ENCODE measurements at regions not wholly inside any gene's neighbourhood (a gene's known extent, or its start where the extent isn't known, plus 50 kb on each side); places are given as distances from the start of the nearest gene placed in this dataset.

- DNase-seq (ENCODE audit: low spot score) = no peak
- H3K4me3 ChIP-seq (ENCODE audit: low read depth, low read length, poor library complexity, severe bottlenecking) = no peak overlapping the region
- intact Hi-C loops (cut with micrococcal nuclease; ENCODE audit: unreplicated experiment) = no loop called here
- TF ChIP-seq EZH2 (IDR thresholded peaks at IDR 0.05; ENCODE audit: borderline replicate concordance, low read depth, low read length, poor library complexity, severe bottlenecking) = no peak
- TF ChIP-seq, protein P1, sequence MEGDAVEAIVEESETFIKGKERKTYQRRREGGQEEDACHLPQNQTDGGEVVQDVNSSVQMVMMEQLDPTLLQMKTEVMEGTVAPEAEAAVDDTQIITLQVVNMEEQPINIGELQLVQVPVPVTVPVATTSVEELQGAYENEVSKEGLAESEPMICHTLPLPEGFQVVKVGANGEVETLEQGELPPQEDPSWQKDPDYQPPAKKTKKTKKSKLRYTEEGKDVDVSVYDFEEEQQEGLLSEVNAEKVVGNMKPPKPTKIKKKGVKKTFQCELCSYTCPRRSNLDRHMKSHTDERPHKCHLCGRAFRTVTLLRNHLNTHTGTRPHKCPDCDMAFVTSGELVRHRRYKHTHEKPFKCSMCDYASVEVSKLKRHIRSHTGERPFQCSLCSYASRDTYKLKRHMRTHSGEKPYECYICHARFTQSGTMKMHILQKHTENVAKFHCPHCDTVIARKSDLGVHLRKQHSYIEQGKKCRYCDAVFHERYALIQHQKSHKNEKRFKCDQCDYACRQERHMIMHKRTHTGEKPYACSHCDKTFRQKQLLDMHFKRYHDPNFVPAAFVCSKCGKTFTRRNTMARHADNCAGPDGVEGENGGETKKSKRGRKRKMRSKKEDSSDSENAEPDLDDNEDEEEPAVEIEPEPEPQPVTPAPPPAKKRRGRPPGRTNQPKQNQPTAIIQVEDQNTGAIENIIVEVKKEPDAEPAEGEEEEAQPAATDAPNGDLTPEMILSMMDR (conservative IDR thresholded peaks at IDR 0.05; ENCODE audit: low read depth, low read length) = no peak
- no peaks in the 10 kb centered on the region for H3K36me3 ChIP-seq (ENCODE audit: insufficient read depth, low read length, poor library complexity, severe bottlenecking)
- BruUV-seq (replicated peaks) = no TSS peak
- no peaks in the 10 kb centered on the region for H3K27me3 ChIP-seq (replicated peaks; ENCODE audit: insufficient read depth, low read depth, low read length, poor library complexity)
- no peaks in the 10 kb centered on the region for H3K4me1 ChIP-seq (ENCODE audit: insufficient read depth, low read length, poor library complexity, severe bottlenecking)
- no peaks in the 10 kb centered on the region for H3K9me3 ChIP-seq (ENCODE audit: low read depth, low read length, poor library complexity, severe bottlenecking)
- ChIA-PET POLR2A (ENCODE audit: low non-redundant PET) (no interaction called here), CTCF (no interaction called here)
- no peak overlapping the region for H3K27ac ChIP-seq (ENCODE audit: low read depth, low read length, poor library complexity, severe bottlenecking)
Measured at GRCh38 chr12:67437011-67437410, 167.9 kb downstream of the CAND1 start.

- no peaks in the 10 kb centered on the region for H3K4me1 ChIP-seq (ENCODE audit: insufficient read depth, low read length, poor library complexity, severe bottlenecking)
- BruUV-seq (replicated peaks) = no TSS peak
Measured at GRCh38 chr12:67439611-67440010, 170.5 kb downstream of the CAND1 start.

GRCh38 chr12:67441736-67442346, 172.7 kb downstream of the CAND1 start:
- Histone ChIP-seq H3K4me3 (ENCODE audit: low read depth, low read length, poor library complexity, severe bottlenecking) (no peak overlapping the region), H3K36me3 (ENCODE audit: insufficient read depth, low read length, poor library complexity, severe bottlenecking) (no peaks in the 10 kb centered on the region), H3K4me1 (ENCODE audit: insufficient read depth, low read length, poor library complexity, severe bottlenecking) (no peaks in the 10 kb centered on the region), H3K9me3 (ENCODE audit: low read depth, low read length, poor library complexity, severe bottlenecking) (no peaks in the 10 kb centered on the region), H3K27me3 (replicated peaks; ENCODE audit: insufficient read depth, low read depth, low read length, poor library complexity) (no peaks in the 10 kb centered on the region), H3K27ac (ENCODE audit: low read depth, low read length, poor library complexity, severe bottlenecking) (no peak overlapping the region)
- TF ChIP-seq EZH2 (IDR thresholded peaks at IDR 0.05; ENCODE audit: borderline replicate concordance, low read depth, low read length, poor library complexity, severe bottlenecking) = no peak
- TF ChIP-seq, protein P1 (conservative IDR thresholded peaks at IDR 0.05; ENCODE audit: low read depth, low read length) = peak; percentile 91
- no TSS peak for BruUV-seq (replicated peaks)
- ChIA-PET CTCF (interaction anchor here (0.8 to 2.0 kb wide), 3 partner anchors 82 to 501 kb away, joined by 3 to 24 read pairs (median 3); no protein-coding TSS in a partner anchor), POLR2A (ENCODE audit: low non-redundant PET) (no interaction called here)
- peak; percentile 82 for DNase-seq (ENCODE audit: low spot score)
- intact Hi-C loops (cut with micrococcal nuclease; ENCODE audit: unreplicated experiment) = loop anchor here (1.0 to 10.0 kb wide), 3 partner anchors 87 to 500 kb away; partner anchors contain the start of gene DYRK2

More at GRCh38 chr12:67439611-67440010, 170.5 kb downstream of the CAND1 start:
- Histone ChIP-seq H3K4me3 (ENCODE audit: low read depth, low read length, poor library complexity, severe bottlenecking) (no peak overlapping the region), H3K27me3 (replicated peaks; ENCODE audit: insufficient read depth, low read depth, low read length, poor library complexity) (no peaks in the 10 kb centered on the region), H3K27ac (ENCODE audit: low read depth, low read length, poor library complexity, severe bottlenecking) (no peak overlapping the region), H3K36me3 (ENCODE audit: insufficient read depth, low read length, poor library complexity, severe bottlenecking) (no peaks in the 10 kb centered on the region), H3K9me3 (ENCODE audit: low read depth, low read length, poor library complexity, severe bottlenecking) (no peaks in the 10 kb centered on the region)
- POLR2A ChIA-PET (ENCODE audit: low non-redundant PET) = no interaction called here
- intact Hi-C loops (cut with micrococcal nuclease; ENCODE audit: unreplicated experiment) = loop anchor here (5.0 to 10.0 kb wide), 2 partner anchors 205 to 503 kb away; partner anchors contain the start of gene DYRK2
- DNase-seq (ENCODE audit: low spot score) = no peak
- no peak for TF ChIP-seq EZH2 (IDR thresholded peaks at IDR 0.05; ENCODE audit: borderline replicate concordance, low read depth, low read length, poor library complexity, severe bottlenecking)
- TF ChIP-seq, protein P1 (conservative IDR thresholded peaks at IDR 0.05; ENCODE audit: low read depth, low read length) = no peak
- CTCF ChIA-PET = no interaction called here

Measured in A673 (cell line).